ENCODE measurements at regions not wholly inside any gene's neighbourhood (a gene's known extent, or its start where the extent isn't known, plus 50 kb on each side); places are given as distances from the start of the nearest gene placed in this dataset.

DNA sequence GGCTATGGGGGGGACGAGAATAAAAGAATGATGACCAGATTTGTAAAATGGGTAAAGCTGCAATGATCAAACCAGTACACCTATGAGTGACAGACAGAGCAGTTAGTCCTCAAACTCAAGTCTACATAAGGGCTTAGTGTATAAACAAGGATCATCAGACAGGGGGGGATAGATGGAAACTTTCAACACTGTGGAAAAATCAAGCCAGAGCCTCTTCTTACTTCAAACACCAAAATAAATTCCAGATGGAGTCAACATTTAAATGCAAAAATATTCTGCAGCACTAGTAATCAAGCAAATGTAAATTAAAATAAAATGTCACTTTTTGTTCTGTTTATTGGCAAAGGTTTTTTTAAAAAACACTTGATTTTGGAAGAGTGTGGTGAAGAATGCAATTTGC lies 205.9 kb upstream of the RGMA start:
- H3K9me3 ChIP-seq (ENCODE audit: severe bottlenecking), result no peaks in the 10 kb centered on the region
- no peak overlapping the region for H3K27ac ChIP-seq
- no peak overlapping the region for H3K4me3 ChIP-seq (ENCODE audit: low read depth, low read length)
- DNase-seq, result no peak
- peaks cover 86% of the 10 kb centered on the region for H3K27me3 ChIP-seq (ENCODE audit: insufficient read depth, low read depth, severe bottlenecking)
- no peaks in the 10 kb centered on the region for H3K36me3 ChIP-seq
- TF ChIP-seq, protein P1, sequence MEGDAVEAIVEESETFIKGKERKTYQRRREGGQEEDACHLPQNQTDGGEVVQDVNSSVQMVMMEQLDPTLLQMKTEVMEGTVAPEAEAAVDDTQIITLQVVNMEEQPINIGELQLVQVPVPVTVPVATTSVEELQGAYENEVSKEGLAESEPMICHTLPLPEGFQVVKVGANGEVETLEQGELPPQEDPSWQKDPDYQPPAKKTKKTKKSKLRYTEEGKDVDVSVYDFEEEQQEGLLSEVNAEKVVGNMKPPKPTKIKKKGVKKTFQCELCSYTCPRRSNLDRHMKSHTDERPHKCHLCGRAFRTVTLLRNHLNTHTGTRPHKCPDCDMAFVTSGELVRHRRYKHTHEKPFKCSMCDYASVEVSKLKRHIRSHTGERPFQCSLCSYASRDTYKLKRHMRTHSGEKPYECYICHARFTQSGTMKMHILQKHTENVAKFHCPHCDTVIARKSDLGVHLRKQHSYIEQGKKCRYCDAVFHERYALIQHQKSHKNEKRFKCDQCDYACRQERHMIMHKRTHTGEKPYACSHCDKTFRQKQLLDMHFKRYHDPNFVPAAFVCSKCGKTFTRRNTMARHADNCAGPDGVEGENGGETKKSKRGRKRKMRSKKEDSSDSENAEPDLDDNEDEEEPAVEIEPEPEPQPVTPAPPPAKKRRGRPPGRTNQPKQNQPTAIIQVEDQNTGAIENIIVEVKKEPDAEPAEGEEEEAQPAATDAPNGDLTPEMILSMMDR (IDR thresholded peaks at IDR 0.05; ENCODE audit: low read depth, low read length), result no peak

DNA sequence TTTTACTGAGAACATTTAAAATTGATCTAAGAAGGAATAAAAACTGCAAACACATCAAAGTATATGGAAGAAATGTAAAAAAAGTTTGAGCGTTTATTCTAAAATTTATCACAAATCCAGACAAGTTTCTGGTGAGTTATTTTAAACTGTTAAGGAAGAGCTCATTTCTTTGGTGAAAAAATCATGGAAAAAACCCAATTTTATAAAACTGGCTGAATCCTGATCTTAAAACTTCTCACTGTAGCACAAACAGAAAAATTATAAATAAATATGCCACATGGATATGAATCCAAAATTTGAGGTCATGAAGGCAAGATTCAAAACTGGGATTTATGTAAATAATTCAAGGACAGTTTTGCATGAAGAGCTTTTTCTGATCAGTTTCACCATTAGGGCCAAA lies 205.1 kb upstream of the RGMA start:
- Histone ChIP-seq H3K27ac (no peak overlapping the region), H3K4me3 (ENCODE audit: low read depth, low read length) (no peak overlapping the region), H3K27me3 (ENCODE audit: insufficient read depth, low read depth, severe bottlenecking) (peaks cover 86% of the 10 kb centered on the region), H3K9me3 (ENCODE audit: severe bottlenecking) (no peaks in the 10 kb centered on the region), H3K36me3 (no peaks in the 10 kb centered on the region)
- TF ChIP-seq, protein P1 (IDR thresholded peaks at IDR 0.05; ENCODE audit: low read depth, low read length), result no peak
- no peak for DNase-seq

DNA sequence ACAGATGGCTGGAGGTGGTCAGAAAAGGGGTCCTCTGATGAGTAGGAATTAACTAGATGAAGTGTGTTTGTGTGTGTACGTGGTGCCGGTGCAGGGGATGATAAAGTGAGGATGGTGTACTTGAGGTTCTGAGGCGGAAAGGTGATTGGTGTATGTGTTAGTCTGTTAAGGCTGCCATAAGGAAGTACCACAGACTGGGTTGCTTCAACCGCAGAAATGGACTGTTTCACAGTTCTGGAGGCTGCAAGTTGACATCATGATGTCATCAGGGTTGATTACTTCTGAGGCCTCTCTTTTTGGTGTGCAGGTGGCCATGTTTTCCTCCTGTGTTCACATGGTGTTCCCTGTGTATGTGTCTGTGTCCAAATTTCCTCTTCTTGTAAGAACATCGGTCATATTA lies 202.4 kb upstream of the RGMA start:
- Histone ChIP-seq H3K36me3 (no peaks in the 10 kb centered on the region), H3K4me3 (ENCODE audit: low read depth, low read length) (no peak overlapping the region), H3K27me3 (ENCODE audit: insufficient read depth, low read depth, severe bottlenecking) (peaks cover 84% of the 10 kb centered on the region), H3K27ac (no peak overlapping the region), H3K9me3 (ENCODE audit: severe bottlenecking) (no peaks in the 10 kb centered on the region)
- DNase-seq, result no peak
- TF ChIP-seq, protein P1 (IDR thresholded peaks at IDR 0.05; ENCODE audit: low read depth, low read length), result no peak

DNA sequence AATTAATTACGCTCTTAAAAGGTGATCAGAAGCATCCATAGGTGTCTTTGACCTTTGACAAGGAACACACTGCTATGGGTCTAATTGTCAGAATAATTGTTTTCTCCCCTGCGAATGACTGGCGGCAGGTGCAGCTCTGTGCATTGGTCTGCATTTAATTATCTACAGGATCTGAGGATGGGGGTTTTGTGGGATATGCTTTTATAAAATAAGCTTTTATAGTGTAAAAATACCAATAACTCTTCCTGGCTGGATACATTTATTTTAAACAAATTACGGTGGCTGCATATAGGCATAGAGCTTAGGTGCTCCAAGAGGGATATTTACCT lies 201.6 kb upstream of the RGMA start:
- no peak for DNase-seq
- Histone ChIP-seq H3K36me3 (no peaks in the 10 kb centered on the region), H3K27me3 (ENCODE audit: insufficient read depth, low read depth, severe bottlenecking) (peaks cover 86% of the 10 kb centered on the region), H3K9me3 (ENCODE audit: severe bottlenecking) (no peaks in the 10 kb centered on the region), H3K27ac (no peak overlapping the region), H3K4me3 (ENCODE audit: low read depth, low read length) (no peak overlapping the region)
- TF ChIP-seq, protein P1 (IDR thresholded peaks at IDR 0.05; ENCODE audit: low read depth, low read length), result no peak

DNA sequence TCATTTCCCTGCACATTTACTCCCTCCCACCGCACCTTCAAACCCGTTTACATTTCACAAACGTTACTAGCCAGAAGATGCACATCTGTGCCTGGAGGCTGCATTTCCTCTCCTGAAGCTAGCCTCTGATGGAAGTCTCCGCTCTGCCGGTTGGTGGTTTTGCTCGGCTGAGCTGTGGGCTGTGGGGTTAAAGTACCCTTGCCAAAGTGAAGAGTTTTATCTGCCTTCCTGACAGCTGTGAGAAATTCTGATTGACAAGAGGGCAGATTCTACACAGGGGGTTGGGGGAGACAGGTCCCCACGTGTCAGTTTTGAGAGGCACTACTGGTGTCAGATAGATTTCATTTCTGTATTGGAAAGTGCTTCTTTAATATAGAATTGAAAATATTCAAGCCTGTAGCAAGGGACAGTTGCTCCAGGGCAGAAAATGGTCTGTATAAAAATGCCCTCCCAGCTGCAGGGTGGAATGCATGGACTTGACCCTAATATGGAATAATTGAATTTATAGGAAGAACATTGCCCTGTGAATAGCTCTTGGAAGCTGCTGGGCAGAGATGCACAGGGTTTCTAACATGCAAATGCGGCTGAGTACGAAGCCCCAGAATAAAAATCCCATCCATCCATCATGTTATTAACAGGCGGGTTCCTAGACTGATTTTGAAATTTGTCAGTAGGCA lies 201.1 kb upstream of the RGMA start:
- Histone ChIP-seq H3K27me3 (ENCODE audit: insufficient read depth, low read depth, severe bottlenecking) (peaks cover 89% of the 10 kb centered on the region), H3K9me3 (ENCODE audit: severe bottlenecking) (no peaks in the 10 kb centered on the region), H3K36me3 (no peaks in the 10 kb centered on the region), H3K27ac (no peak overlapping the region), H3K4me3 (ENCODE audit: low read depth, low read length) (no peak overlapping the region)
- DNase-seq, result no peak
- TF ChIP-seq, protein P1 (IDR thresholded peaks at IDR 0.05; ENCODE audit: low read depth, low read length), result no peak

DNA sequence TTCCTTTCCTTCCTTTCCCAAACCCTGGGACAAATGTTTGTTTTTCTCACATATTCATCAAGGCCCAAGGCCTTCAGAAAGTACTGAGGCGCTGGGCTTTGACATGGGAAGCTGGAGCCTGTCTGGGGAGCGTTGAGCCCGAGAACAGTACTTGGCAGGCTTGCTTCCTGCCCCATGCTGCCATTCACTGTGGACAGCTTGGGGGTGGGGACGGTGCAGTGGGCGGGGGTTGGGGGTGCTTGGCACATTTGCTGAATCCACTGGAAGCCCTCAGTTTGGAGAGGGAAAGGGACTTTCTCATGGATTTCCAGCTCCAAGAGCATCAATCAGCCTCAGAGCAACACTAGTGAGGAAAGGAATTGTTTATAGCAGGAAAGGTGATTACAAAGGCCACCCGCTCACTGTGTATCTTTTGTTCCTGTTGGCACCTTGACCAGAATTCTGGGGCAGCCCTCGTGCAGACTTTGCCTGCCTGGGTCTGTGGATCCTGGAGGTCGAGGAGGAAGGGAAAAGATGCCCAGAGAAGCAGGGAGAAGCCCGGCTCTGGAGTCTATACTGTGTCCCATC lies 199.8 kb upstream of the RGMA start:
- TF ChIP-seq, protein P1 (IDR thresholded peaks at IDR 0.05; ENCODE audit: low read depth, low read length), result no peak
- DNase-seq, result no peak
- Histone ChIP-seq H3K27me3 (ENCODE audit: insufficient read depth, low read depth, severe bottlenecking) (peaks cover 90% of the 10 kb centered on the region), H3K4me3 (ENCODE audit: low read depth, low read length) (no peak overlapping the region), H3K36me3 (no peaks in the 10 kb centered on the region), H3K9me3 (ENCODE audit: severe bottlenecking) (no peaks in the 10 kb centered on the region), H3K27ac (no peak overlapping the region)
